HG03060 (cell line): ENCODE measurements at regions not wholly inside any gene's neighbourhood (a gene's known extent, or its start where the extent isn't known, plus 50 kb on each side); places are given as distances from the start of the nearest gene placed in this dataset.
"Not testable (repeated sequence)": the region's sequence is repeated elsewhere in the genome, so short reads cannot be mapped to it uniquely, and the experiment has no call there.

ENCODE experiments used
- ATAC-seq: cut with Tn5 transposase; IDR thresholded peaks from one replicate; pipeline ENCODE4 v1.9.1; 2021; ENCODE audit warnings: low read depth, moderate number of reproducible peaks; ENCODE audit not compliant: unreplicated experiment

DNA sequence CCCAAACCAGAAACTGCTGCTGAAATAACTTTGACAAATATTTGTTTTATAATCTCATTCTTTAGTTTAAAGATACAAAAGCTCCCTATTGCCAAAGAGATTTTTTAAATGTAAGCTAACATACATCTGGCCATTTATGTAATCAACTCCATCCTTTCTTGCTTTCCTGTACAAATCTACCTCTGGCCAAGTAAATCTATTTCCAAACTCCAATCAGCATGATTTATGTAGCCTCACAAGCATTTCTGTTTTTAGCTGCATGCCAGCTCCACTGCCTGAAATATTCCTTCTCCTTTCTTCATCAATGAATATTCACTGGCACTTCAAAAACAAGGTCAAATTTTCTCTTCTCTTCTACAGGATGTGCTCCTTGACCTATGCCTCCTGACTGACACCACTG lies 80.0 kb downstream of the SHOX2 start:
- ATAC-seq, result no peak

GRCh38 chr3:158019897-158020296 lies 86.3 kb downstream of the SHOX2 start:
- not testable (repeated sequence) for ATAC-seq

GRCh38 chr3:158018462-158018861 lies 87.8 kb downstream of the SHOX2 start:
- no peak for ATAC-seq

DNA sequence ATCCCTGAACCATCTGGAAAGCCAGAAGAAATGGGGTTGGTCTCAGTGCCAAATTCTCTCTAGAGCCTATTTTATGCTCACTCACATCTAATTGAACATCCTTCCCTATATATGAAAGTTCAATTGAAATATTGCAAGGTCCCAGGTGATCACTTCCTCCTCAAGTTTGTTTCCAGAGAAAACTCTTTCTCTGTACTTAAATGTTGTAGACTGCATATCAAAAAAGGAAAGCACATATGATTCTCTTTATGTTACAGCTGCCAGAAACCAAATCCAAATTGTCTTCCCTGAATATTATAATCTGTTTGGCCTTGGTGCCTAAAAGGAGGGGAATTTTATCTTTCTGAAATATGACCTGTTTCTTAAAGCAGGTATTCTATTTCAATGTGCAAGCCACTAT lies 93.3 kb downstream of the SHOX2 start:
- no peak for ATAC-seq

DNA sequence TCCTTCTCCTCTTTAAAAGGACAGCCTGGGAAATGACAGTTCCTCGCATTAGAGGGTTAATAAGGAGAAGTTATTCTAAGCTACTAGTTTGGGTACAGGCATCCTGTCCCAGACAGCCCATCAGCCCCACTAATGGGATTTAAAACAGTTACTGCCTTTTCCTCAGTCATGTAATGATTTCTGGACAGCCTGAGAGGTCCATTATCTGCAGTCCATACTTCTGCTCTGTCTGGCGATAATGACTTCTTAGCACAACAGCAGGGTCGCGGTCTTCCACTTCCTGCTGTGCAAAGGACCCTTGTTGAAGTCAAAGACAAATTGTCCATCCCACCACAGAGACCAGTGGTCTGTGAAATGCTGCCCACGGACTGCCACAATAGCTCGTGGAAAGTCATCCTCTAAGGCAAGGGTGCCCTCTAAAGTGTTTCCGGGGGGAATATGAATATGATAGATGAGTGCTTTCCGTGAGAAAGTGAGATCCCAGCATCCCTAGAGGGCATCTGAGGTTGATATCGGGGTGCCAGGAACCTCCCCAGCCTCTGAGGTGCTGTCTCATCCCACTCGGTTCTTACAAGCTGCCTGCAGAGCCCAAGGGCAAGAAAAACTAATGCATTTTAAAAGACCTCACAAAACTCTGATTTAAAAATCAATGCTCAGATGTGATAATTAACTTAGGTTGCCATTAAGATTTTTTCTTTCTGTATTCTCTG lies 100.7 kb downstream of the SHOX2 start:
- no peak for ATAC-seq

DNA sequence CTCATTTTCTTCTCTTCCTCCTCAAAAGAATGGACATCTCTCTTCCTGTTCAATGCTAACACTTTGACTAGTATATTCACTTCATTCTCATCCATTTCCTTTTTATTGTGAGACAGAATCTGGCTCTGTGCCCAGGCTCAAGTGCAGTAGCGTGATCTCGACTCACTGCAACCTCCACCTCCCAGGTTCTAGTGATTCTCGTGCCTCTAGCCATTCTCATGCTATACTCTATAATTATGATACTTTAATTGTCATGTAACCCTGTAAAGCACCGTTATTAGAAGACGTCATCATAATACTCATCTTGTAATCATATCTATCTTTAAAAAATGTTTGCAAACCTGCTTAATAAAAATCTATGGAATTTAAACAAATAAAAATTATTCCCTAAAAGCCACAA lies 107.0 kb downstream of the SHOX2 start:
- no peak for ATAC-seq

DNA sequence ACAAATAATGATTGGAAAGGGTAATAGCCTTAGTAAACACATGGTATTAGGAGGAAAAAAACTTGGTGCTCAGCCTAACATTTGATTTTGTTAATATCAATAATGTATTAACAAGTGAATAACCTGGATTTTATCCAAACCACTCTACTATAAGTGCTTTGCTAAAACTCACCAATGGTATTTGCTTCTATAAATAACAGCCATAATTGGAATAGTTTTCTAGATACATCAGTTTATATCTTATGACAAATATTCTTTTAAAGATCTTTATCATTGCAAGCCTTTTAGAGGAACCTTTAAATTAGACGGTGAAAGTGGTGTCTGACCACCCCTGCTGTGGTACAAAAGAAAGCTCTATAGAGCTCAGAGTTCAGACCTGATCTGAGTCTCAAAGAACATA lies 123.9 kb downstream of the SHOX2 start:
- ATAC-seq, result no peak

GRCh38 chr3:157981819-157982218 lies 124.4 kb downstream of the SHOX2 start:
- no peak for ATAC-seq

DNA sequence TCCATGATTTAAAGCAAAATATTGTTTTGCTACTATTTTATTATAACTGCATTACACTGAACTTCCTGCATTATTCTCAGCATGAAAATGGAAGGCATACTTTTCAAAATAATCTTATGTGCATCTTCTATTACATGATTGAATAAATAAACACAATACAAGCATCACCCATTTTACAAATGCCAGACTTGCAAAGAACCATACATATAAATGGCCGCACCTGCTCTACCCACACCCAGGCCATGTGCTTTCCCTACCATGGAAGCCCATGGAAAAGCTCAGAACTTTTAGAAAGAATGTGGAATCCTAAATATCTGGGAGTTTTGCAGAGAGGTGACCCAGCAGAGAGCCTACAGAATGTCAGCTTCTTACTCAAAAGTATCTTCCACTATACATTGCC lies 127.2 kb downstream of the SHOX2 start:
- ATAC-seq, result no peak

GRCh38 chr3:157961665-157962064 lies 144.6 kb downstream of the SHOX2 start:
- no peak for ATAC-seq

DNA sequence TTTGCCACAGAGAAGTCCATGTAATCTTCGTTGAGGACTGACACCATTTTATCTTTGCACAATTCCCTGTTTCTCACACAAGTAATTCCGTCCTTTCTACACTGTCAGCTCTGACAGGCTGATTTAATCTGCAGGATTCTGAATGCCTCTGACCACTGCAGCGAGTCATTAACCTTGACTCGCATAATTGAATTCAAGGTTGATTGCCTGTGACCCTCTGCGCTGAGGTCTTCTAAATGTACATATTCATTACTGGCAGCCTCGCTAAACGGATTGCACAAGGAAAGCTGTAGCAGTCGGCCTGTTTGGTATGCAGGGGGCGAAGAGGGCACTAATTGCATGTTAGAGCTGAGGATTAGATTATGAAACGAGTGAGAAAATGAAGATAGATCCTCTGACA lies 147.8 kb downstream of the SHOX2 start:
- no peak for ATAC-seq

DNA sequence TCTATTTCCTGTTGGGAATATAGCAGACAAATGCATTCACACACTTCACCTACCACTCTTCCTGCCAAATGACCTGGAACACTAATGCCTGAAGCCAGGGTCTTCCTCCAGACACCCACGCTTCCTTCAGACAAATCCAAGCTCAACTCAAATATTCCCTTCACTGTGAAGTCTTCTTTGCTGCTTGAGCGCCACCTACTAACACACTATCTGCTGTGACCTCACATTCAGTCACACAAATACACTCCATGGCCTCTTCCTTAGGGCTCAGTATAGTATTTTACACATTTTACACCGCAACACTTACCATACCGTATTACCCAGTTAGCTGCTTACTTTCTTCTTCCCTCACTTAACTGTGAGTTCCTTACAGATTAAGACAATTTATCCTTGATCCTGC lies 149.4 kb downstream of the SHOX2 start:
- no peak for ATAC-seq

GRCh38 chr3:157956176-157956575 lies 150.0 kb downstream of the SHOX2 start:
- ATAC-seq, result no peak

- no peak for ATAC-seq
These were observed 152.7 kb downstream of the SHOX2 start for GRCh38 chr3:157953565-157953964.

- no peak for ATAC-seq
These were observed 157.4 kb downstream of the SHOX2 start for GRCh38 chr3:157948605-157949383.

GRCh38 chr3:157939166-157939565 lies 167.1 kb downstream of the SHOX2 start:
- ATAC-seq, result no peak

DNA sequence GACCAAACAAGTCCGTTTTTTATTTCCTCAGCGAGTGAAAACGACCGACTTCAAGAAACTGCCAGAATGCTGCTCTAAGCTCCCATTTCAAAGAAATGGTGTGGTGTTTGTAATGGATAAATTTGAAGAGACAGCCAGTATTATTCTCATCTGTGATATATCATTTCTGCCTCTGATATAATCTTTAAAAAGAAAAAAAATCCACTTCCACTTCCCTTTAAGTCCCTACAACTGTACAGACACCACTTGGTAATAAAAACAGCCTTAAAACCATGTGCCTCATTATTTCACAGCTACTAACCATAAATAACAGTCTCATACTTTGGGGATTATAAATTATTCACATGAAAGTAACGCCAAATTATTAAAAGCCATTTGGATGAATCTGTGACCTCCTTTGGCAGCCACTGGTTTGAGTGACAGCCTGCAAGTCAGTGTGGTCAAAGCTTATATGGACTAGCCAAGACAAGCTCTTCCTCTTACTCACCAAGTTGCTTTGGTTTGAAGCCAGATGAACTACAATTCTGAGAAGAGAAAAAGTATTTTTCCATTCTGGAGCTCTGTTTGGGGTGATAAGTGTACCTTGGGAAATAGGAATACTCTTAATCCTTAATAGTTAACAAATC lies 168.0 kb downstream of the SHOX2 start:
- ATAC-seq, result no peak

GRCh38 chr3:157931517-157931916 lies 174.7 kb downstream of the SHOX2 start:
- ATAC-seq, result no peak

DNA sequence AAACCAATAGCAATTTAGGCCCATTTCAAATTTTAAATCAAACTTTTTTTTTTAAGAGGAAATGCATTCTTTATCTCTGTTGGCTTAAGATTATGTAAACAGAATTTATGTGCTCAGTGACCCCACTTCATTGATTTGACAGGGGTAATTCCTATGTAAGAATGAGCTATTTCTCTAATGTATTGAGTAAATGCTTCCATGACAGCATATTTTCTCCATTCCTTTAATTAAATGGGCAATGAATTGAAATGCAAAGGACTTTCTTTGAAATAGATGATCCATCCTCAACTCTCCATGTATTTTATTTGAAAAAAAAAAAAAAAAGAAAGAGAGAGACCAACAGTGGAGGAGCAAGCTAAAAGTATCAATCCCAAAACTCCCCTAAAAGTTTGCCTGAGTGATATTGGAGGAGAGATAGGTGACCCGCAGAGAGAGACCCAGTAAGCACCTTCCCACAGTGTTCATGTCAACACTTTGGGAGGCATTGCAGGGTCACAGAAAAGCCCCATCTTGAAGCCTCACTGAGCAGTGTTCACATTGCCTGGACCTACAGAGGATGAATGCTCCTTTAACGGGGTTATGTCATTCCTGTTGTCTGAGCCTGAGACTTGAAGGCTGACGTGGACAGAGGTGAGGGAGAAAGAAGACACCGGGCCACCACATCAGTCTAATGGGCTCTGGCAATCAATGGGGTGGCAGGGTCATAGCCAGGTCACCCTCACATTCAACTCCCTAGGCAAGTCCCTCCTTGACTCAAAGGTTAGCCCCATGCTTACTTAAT lies 176.0 kb downstream of the SHOX2 start:
- no peak for ATAC-seq

GRCh38 chr3:157926822-157927221 lies 179.4 kb downstream of the SHOX2 start:
- ATAC-seq, result no peak

- ATAC-seq, result no peak
These were observed 183.6 kb downstream of the SHOX2 start for GRCh38 chr3:157922614-157923013.
